HEK293 (cell line): ENCODE measurements at regions not wholly inside any gene's neighbourhood (a gene's known extent, or its start where the extent isn't known, plus 50 kb on each side); places are given as distances from the start of the nearest gene placed in this dataset.

ENCODE experiments used
- FEZF1 ChIP-seq: fragments of 450-650 bp; formaldehyde crosslinking; IDR thresholded peaks from 2 replicates; pipeline ENCODE4 v1.5.1; 2016; ENCODE audit warnings: missing biosample characterization, missing genetic modification characterization
- GLI2 ChIP-seq: fragments of 450-650 bp; formaldehyde crosslinking; IDR thresholded peaks from 2 replicates; pipeline ENCODE4; 2017; ENCODE audit warnings: missing biosample characterization, missing genetic modification characterization, low read depth, borderline replicate concordance
- GLIS1 ChIP-seq: fragments of 450-650 bp; formaldehyde crosslinking; IDR thresholded peaks from 2 replicates; pipeline ENCODE4 v1.5.1; 2016; ENCODE audit warnings: missing biosample characterization, missing genetic modification characterization
- HOXC10 ChIP-seq: sonication (generic); formaldehyde crosslinking; IDR thresholded peaks from 2 replicates; pipeline ENCODE4 v1.8.1; 2023; ENCODE audit warnings: mild to moderate bottlenecking, missing genetic modification reagents
- PATZ1 ChIP-seq: fragments of 450-650 bp; formaldehyde crosslinking; IDR thresholded peaks from 2 replicates; pipeline ENCODE4 v1.5.1; 2016; ENCODE audit warnings: missing biosample characterization, missing genetic modification characterization
- PRDM1 ChIP-seq: fragments of 450-650 bp; formaldehyde crosslinking; IDR thresholded peaks from 2 replicates; pipeline ENCODE4; 2016; ENCODE audit warnings: missing biosample characterization, missing genetic modification characterization
- SP7 ChIP-seq: fragments of 450-650 bp; formaldehyde crosslinking; IDR thresholded peaks from 2 replicates; pipeline ENCODE4 v1.5.1; 2016; ENCODE audit warnings: missing biosample characterization, missing genetic modification characterization
- TCF7L2 ChIP-seq: IDR thresholded peaks from 2 replicates; pipeline ENCODE4 v1.6.1; 2011; ENCODE audit warnings: low read depth, mild to moderate bottlenecking, inconsistent platforms, low read length, moderate library complexity, borderline replicate concordance
- TSHZ1 ChIP-seq: fragments of 450-650 bp; formaldehyde crosslinking; IDR thresholded peaks from 2 replicates; pipeline ENCODE4 v1.5.1; 2016; ENCODE audit warnings: missing biosample characterization, missing genetic modification characterization, borderline replicate concordance
- ZBTB48 ChIP-seq: fragments of 450-650 bp; formaldehyde crosslinking; IDR thresholded peaks from 2 replicates; pipeline ENCODE4 v1.5.1; 2016; ENCODE audit warnings: missing biosample characterization, missing genetic modification characterization
- ZEB2 ChIP-seq: fragments of 450-650 bp; formaldehyde crosslinking; IDR thresholded peaks from 2 replicates; pipeline ENCODE4 v1.5.1; 2016; ENCODE audit warnings: missing biosample characterization, missing genetic modification characterization
- ZNF121 ChIP-seq: fragments of 450-650 bp; formaldehyde crosslinking; IDR thresholded peaks from 2 replicates; pipeline ENCODE4 v1.5.1; 2016; ENCODE audit warnings: missing biosample characterization, missing genetic modification characterization
- ZNF169 ChIP-seq: fragments of 450-650 bp; formaldehyde crosslinking; IDR thresholded peaks from 2 replicates; pipeline ENCODE4 v1.5.1; 2016; ENCODE audit warnings: missing biosample characterization, missing genetic modification characterization
- ZNF223 ChIP-seq: fragments of 450-650 bp; formaldehyde crosslinking; IDR thresholded peaks from 2 replicates; pipeline ENCODE4 v1.5.1; 2016; ENCODE audit warnings: missing biosample characterization, missing genetic modification characterization
- ZNF274 ChIP-seq, 2 experiments: fragments of 200-500 bp in 1 of 2; fragments of 450-650 bp in 1 of 2; sonication (Bioruptor generic) in 1 of 2; formaldehyde crosslinking in 1 of 2; IDR thresholded peaks; 2 replicates each; pipeline versions ENCODE4 v1.5.1 to v1.6.1; 2014 to 2016; ENCODE audit warnings: borderline replicate concordance in 1 of 2, inconsistent platforms in 1 of 2, low read length in 1 of 2, missing biosample characterization in 1 of 2, missing genetic modification characterization in 1 of 2
- ZNF280D ChIP-seq: fragments of 450-650 bp; formaldehyde crosslinking; IDR thresholded peaks from 2 replicates; pipeline ENCODE4 v1.5.1; 2016; ENCODE audit warnings: missing biosample characterization, missing genetic modification characterization
- ZNF302 ChIP-seq: fragments of 450-650 bp; formaldehyde crosslinking; IDR thresholded peaks from 2 replicates; pipeline ENCODE4 v1.5.1; 2016; ENCODE audit warnings: missing biosample characterization, missing genetic modification characterization, low read depth
- ZNF341 ChIP-seq: fragments of 450-650 bp; formaldehyde crosslinking; IDR thresholded peaks from 2 replicates; pipeline ENCODE4; 2016; ENCODE audit warnings: low read depth, missing biosample characterization, missing genetic modification characterization
- ZNF513 ChIP-seq: fragments of 450-650 bp; IDR thresholded peaks from 2 replicates; pipeline ENCODE4 v1.5.1; 2018; ENCODE audit warnings: missing biosample characterization, missing genetic modification characterization
- ZNF544 ChIP-seq: fragments of 450-650 bp; formaldehyde crosslinking; IDR thresholded peaks from 2 replicates; pipeline ENCODE4 v1.5.0; 2017; ENCODE audit warnings: missing biosample characterization, missing genetic modification characterization
- ZNF548 ChIP-seq: fragments of 450-650 bp; formaldehyde crosslinking; IDR thresholded peaks from 2 replicates; pipeline ENCODE4 v1.5.1; 2016; ENCODE audit warnings: missing biosample characterization, missing genetic modification characterization
- ZNF561 ChIP-seq: fragments of 450-650 bp; IDR thresholded peaks from 2 replicates; pipeline ENCODE4 v1.5.1; 2018; ENCODE audit warnings: missing biosample characterization, missing genetic modification characterization, borderline replicate concordance
- ZNF704 ChIP-seq: fragments of 450-650 bp; formaldehyde crosslinking; IDR thresholded peaks from 2 replicates; pipeline ENCODE4 v1.5.1; 2016; ENCODE audit warnings: missing biosample characterization, missing genetic modification characterization
- ZNF791 ChIP-seq: fragments of 450-650 bp; formaldehyde crosslinking; IDR thresholded peaks from 2 replicates; pipeline ENCODE4 v1.5.1; 2016; ENCODE audit warnings: missing biosample characterization, missing genetic modification characterization

- TF ChIP-seq ZNF274 (IDR thresholded peaks at IDR 0.05; ENCODE audit: low read length) (no peak), ZNF274 (tag by site-specific recombination; IDR thresholded peaks at IDR 0.05; ENCODE audit: borderline replicate concordance) (no peak), GLI2 (tag by site-specific recombination) (peak; percentile 99), PATZ1 (peak; percentile 84), ZNF544 (no peak), HOXC10 (CRISPR knock-in tag) (no peak), TSHZ1 (tag by site-specific recombination) (peak; percentile 96), ZBTB48 (tag by site-specific recombination) (no peak), ZNF302 (tag by site-specific recombination) (no peak), ZNF513 (tag by site-specific recombination) (peak; percentile 70), ZEB2 (tag by site-specific recombination) (peak; percentile 94), ZNF223 (tag by site-specific recombination) (no peak), ZNF548 (tag by site-specific recombination) (peak; percentile 89), ZNF280D (tag by site-specific recombination) (no peak), ZNF341 (tag by site-specific recombination) (peak; percentile 88), ZNF704 (tag by site-specific recombination) (no peak), GLIS1 (tag by site-specific recombination) (peak; percentile 80), ZNF121 (no peak), ZNF791 (tag by site-specific recombination) (no peak), ZNF561 (tag by site-specific recombination) (peak; percentile 34; the same call in 1 of the 2 replicates), SP7 (tag by site-specific recombination) (peak; percentile 93), ZNF169 (tag by site-specific recombination) (no peak), TCF7L2 (peak; percentile 60; the same call in 1 of the 2 replicates), FEZF1 (peak; percentile 96), PRDM1 (tag by site-specific recombination) (no peak)
Observed at GRCh38 chr3:190972840-190973270, 110.4 kb upstream of the GMNC start (continued).
